ENCODE measurements at regions not wholly inside any gene's neighbourhood (a gene's known extent, or its start where the extent isn't known, plus 50 kb on each side); places are given as distances from the start of the nearest gene placed in this dataset.

DNA sequence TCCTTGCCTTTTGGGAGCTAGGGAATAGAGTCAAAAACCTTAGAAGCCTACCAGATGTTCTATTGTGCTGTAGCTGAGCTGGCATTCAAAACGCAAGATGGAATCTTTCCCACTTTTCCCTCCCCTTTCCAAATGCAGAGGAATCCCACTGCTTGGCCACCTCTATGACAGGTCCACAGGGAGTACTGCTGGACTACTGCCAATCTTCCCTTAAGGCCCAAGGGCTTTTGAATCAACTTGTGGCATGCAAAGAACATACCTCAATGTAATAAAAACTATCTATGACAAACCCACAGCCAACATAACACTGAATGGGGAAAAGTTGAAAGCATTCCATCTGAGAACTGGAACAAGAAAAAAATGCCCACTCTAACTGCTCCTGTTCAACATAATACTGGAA, 139.2 kb upstream of the AGTR2 start:
- TF ChIP-seq CTCF (conservative IDR thresholded peaks at IDR 0.05; ENCODE audit: low read depth, low read length) = no peak
- no peak for TF ChIP-seq EZH2 (IDR thresholded peaks at IDR 0.05; ENCODE audit: borderline replicate concordance, low read depth, low read length, poor library complexity, severe bottlenecking)

Measured in A673 (cell line).